AG04449 (cell line): ENCODE measurements at regions not wholly inside any gene's neighbourhood (a gene's known extent, or its start where the extent isn't known, plus 50 kb on each side); places are given as distances from the start of the nearest gene placed in this dataset.

Source experiments
- CTCF ChIA-PET: fragments of 350-600 bp; formaldehyde crosslinking; extraction: SDS; loops from one replicate; lab custom pipeline; 2021; ENCODE audit warnings: antibody characterized with exemption; lab: Yijun Ruan, JAX
- POLR2A ChIA-PET: fragments of 400-600, 350-600 bp; formaldehyde crosslinking; extraction: SDS; loops from one replicate; lab custom pipeline; 2020; ENCODE audit warnings: antibody characterized with exemption, inconsistent platforms; lab: Yijun Ruan, JAX
- DNase-seq: peaks from one replicate; pipeline ENCODE4 v3.0.0-alpha.2; 2010; ENCODE audit warnings: low read depth, low spot score
- H3K4me3 ChIP-seq: 2 replicates; pipeline ENCODE4 v1.5.1; 2011; ENCODE audit warnings: low read depth, mild to moderate bottlenecking, control low read depth, low read length
- TF ChIP-seq, protein P1 (sequence below): IDR thresholded peaks from one replicate; pipeline ENCODE4 v1.5.1; 2011; ENCODE audit warnings: mild to moderate bottlenecking, moderate library complexity, low read length, control low read depth, inconsistent platforms; ENCODE audit not compliant: insufficient read depth; ENCODE audit errors: missing control alignments

- DNase-seq, result no peak
- CTCF ChIA-PET, result no interaction called here
- POLR2A ChIA-PET, result no interaction called here
- no peak overlapping the region for H3K4me3 ChIP-seq
- TF ChIP-seq, protein P1, sequence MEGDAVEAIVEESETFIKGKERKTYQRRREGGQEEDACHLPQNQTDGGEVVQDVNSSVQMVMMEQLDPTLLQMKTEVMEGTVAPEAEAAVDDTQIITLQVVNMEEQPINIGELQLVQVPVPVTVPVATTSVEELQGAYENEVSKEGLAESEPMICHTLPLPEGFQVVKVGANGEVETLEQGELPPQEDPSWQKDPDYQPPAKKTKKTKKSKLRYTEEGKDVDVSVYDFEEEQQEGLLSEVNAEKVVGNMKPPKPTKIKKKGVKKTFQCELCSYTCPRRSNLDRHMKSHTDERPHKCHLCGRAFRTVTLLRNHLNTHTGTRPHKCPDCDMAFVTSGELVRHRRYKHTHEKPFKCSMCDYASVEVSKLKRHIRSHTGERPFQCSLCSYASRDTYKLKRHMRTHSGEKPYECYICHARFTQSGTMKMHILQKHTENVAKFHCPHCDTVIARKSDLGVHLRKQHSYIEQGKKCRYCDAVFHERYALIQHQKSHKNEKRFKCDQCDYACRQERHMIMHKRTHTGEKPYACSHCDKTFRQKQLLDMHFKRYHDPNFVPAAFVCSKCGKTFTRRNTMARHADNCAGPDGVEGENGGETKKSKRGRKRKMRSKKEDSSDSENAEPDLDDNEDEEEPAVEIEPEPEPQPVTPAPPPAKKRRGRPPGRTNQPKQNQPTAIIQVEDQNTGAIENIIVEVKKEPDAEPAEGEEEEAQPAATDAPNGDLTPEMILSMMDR, result no peak
Measured at GRCh38 chr20:10935658-10936402, 262.0 kb upstream of the JAG1 start.

- H3K4me3 ChIP-seq, result no peak overlapping the region
- DNase-seq, result no peak
- TF ChIP-seq, protein P1, result no peak
- POLR2A ChIA-PET, result no interaction called here
- CTCF ChIA-PET, result no interaction called here
Measured at GRCh38 chr20:10936786-10937185, 263.0 kb upstream of the JAG1 start.

DNA sequence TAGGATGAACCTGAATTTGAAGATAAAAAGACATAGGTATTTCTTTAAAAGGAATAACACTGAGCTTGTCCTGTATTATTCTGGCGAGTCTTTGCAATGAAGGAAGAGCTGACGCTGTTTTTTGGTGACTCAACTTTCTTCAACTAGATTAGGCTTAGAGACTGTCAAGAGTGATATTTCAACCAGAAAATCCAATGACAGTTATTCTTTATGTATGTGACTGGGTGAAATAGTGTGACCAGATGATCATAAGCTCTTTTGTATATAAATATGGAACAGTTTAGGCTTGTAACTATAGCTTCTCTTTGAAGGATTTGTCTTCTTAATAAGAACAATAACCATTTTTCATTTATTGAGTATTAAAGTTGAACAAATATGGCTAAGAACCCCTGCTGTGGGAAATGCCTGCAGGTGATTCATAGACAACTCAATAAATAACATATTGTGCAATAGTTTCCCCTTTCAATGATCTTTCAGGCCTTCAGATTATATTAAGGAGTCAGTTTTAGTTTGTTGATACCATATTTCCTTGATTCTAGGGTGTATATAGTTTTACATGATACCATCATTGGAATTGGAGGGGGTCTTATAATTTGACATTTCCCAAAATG, 265.6 kb upstream of the JAG1 start:
- H3K4me3 ChIP-seq, result no peak overlapping the region
- ChIA-PET POLR2A (no interaction called here), CTCF (interaction anchor here (1.2 kb wide), 1 partner anchor 265 kb away, joined by 3 read pairs; the partner anchor contains the start of gene JAG1)
- no peak for DNase-seq
- TF ChIP-seq, protein P1, result no peak

DNA sequence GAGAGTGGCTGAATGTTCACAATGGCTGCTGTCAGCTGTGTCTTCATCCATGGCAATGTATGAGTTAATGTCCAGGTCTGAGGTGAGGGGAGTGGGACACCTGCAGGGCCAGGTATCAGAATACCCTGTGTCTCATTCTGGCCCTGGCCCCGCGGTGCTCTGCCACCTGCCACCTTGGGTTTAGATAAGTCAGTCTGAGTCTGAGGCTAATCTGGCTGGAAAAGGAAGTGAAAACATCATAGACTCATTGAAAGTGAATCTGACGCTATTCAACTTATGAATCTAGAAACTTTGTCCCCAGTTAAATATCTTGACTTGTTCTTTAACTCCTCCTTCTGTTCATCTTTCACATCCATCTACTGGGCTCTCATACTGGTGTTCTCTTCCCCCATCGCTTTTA, 267.1 kb upstream of the JAG1 start:
- no peak for DNase-seq
- H3K4me3 ChIP-seq, result no peak overlapping the region
- TF ChIP-seq, protein P1, result no peak
- POLR2A ChIA-PET, result no interaction called here
- CTCF ChIA-PET, result interaction anchor here (1.1 kb wide), 1 partner anchor 8 kb away, joined by 3 read pairs; no protein-coding TSS in a partner anchor

- CTCF ChIA-PET, result no interaction called here
- POLR2A ChIA-PET, result no interaction called here
- TF ChIP-seq, protein P1, result no peak
Measured at GRCh38 chr20:10943686-10944265, 270.0 kb upstream of the JAG1 start.

GRCh38 chr20:10946124-10946880, 272.5 kb upstream of the JAG1 start:
- no peak overlapping the region for H3K4me3 ChIP-seq
- TF ChIP-seq, protein P1, result no peak
- ChIA-PET POLR2A (no interaction called here), CTCF (no interaction called here)
- no peak for DNase-seq

More at GRCh38 chr20:10943686-10944265, 270.0 kb upstream of the JAG1 start:
- no peak for DNase-seq
- H3K4me3 ChIP-seq, result no peak overlapping the region
